HepG2 (cell line): ENCODE measurements at regions not wholly inside any gene's neighbourhood (a gene's known extent, or its start where the extent isn't known, plus 50 kb on each side); places are given as distances from the start of the nearest gene placed in this dataset.

Experiments
- ATAC-seq: fragments of 200-7000 bp; cut with Tn5 transposase; 3 replicates; pipeline ENCODE4 v1.9.1; 2020; ENCODE audit warnings: mild to moderate bottlenecking, moderate library complexity
- BruUV-seq: library from RNA; stranded (reverse); fragments of 400-500 nt; replicated peaks from 2 replicates; lab custom pipeline; 2021; lab: Mats Ljungman, UMichigan
- CTCF ChIA-PET: fragments of 300-600 bp; formaldehyde crosslinking; extraction: SDS; loops from one replicate; lab custom pipeline; 2021; ENCODE audit warnings: low total read pairs, inconsistent platforms, low intra/inter-chr PET ratio; lab: Yijun Ruan, JAX
- POLR2A ChIA-PET: fragments of 350-600 bp; sonication (Branson Sonifier 250); formaldehyde crosslinking; loops from one replicate; lab custom pipeline; 2020; ENCODE audit warnings: antibody characterized with exemption, inconsistent platforms; lab: Yijun Ruan, JAX
- DNase-seq: peaks from one replicate; pipeline ENCODE4 v3.0.0-alpha.2; 2015; ENCODE audit warnings: low spot score
- FAIRE-seq: peaks from 3 replicates; lab custom pipeline; 2011; peaks lifted over from hg19 to GRCh38; lab: Jason Lieb, UNC
- H2AFZ ChIP-seq: one replicate; pipeline ENCODE4 v1.6.1; 2011; ENCODE audit warnings: low read length, inconsistent platforms
- H3K27ac ChIP-seq: fragments of 300-600 bp; 3 replicates; pipeline ENCODE4 v1.8.0; 2011; ENCODE audit warnings: mixed run types, mild to moderate bottlenecking, mixed read lengths, low read length, inconsistent platforms; ENCODE audit not compliant: insufficient read depth; ENCODE audit errors: extremely low read length
- H3K27me3 ChIP-seq, 2 experiments: fragments of 200-600 bp in 1 of 2; 2 replicates in 1 of 2; 3 replicates in 1 of 2; pipeline versions ENCODE4 v1.6.0 to v1.8.0; 2011; ENCODE audit warnings: low read length in 2 of 2, mild to moderate bottlenecking in 2 of 2, moderate library complexity in 2 of 2, inconsistent platforms in 1 of 2; ENCODE audit not compliant: insufficient read depth in 2 of 2, control insufficient read depth in 1 of 2
- H3K36me3 ChIP-seq, 2 experiments: fragments of 200-600 bp in 1 of 2; replicated peaks in 1 of 2; 2 replicates in 1 of 2; 3 replicates in 1 of 2; pipeline versions ENCODE4 v1.5.1 to v1.8.0; 2011; ENCODE audit warnings: low read length in 2 of 2, inconsistent platforms in 1 of 2; ENCODE audit not compliant: insufficient read depth in 2 of 2, control insufficient read depth in 1 of 2
- H3K4me1 ChIP-seq: 2 replicates; pipeline ENCODE4 v1.5.1; 2012; ENCODE audit warnings: low read length, inconsistent platforms; ENCODE audit not compliant: insufficient read depth
- H3K4me2 ChIP-seq: 2 replicates; pipeline ENCODE4 v1.6.0; 2011; ENCODE audit warnings: low read depth, low read length, inconsistent platforms
- H3K4me3 ChIP-seq, 3 experiments: fragments of 200-600 bp in 1 of 3; sonication (generic), shearing (Covaris generic) in 1 of 3; replicated peaks in 1 of 3; 2 replicates each; pipeline ENCODE4 v1.5.1; 2011 to 2016; ENCODE audit warnings: low read length in 3 of 3, inconsistent platforms in 2 of 3, low read depth in 2 of 3, mild to moderate bottlenecking in 2 of 3, control low read depth in 1 of 3, mixed read lengths in 1 of 3; ENCODE audit not compliant: insufficient read depth in 1 of 3
- H3K79me2 ChIP-seq: one replicate; pipeline ENCODE4 v1.6.1; 2011; ENCODE audit warnings: low read length, inconsistent platforms; ENCODE audit not compliant: insufficient read depth
- H3K9ac ChIP-seq: 2 replicates; pipeline ENCODE4 v1.6.0; 2011; ENCODE audit warnings: mild to moderate bottlenecking, low read depth, low read length, inconsistent platforms; ENCODE audit not compliant: insufficient read depth
- H3K9me3 ChIP-seq: 2 replicates; pipeline ENCODE4 v1.5.1; 2012; ENCODE audit warnings: mild to moderate bottlenecking, low read length
- H4K20me1 ChIP-seq: 2 replicates; pipeline ENCODE4 v1.6.0; 2011; ENCODE audit warnings: inconsistent platforms, mild to moderate bottlenecking, low read length, moderate library complexity; ENCODE audit not compliant: insufficient read depth
- CHD4 ChIP-seq: fragments of 200-600 bp; sonication (generic); IDR thresholded peaks from 2 replicates; pipeline ENCODE4 v1.7.0; 2017; ENCODE audit warnings: mild to moderate bottlenecking, low read length, borderline replicate concordance
- GMEB2 ChIP-seq: IDR thresholded peaks from 2 replicates; pipeline ENCODE4 v1.6.1; 2016; ENCODE audit warnings: missing biosample characterization, missing genetic modification reagents, low read depth
- PTBP1 ChIP-seq: fragments of 200-400 bp; formaldehyde crosslinking; IDR thresholded peaks from 2 replicates; pipeline ENCODE4 v1.6.1; 2018; ENCODE audit warnings: low read length, low read depth; ENCODE audit not compliant: poor library complexity, severe bottlenecking
- RERE ChIP-seq: IDR thresholded peaks from 2 replicates; pipeline ENCODE4 v1.6.1; 2016; ENCODE audit warnings: low read depth, missing genetic modification reagents, missing compliant biosample characterization
- SUZ12 ChIP-seq: fragments of 150-350 bp; IDR thresholded peaks from 2 replicates; pipeline ENCODE4 v1.6.1; 2014; ENCODE audit warnings: low read depth, low read length
- TRAFD1 ChIP-seq: sonication (generic); formaldehyde crosslinking; IDR thresholded peaks from 2 replicates; pipeline ENCODE4 v1.5.1; 2020; ENCODE audit warnings: missing genetic modification reagents, mild to moderate bottlenecking, borderline replicate concordance
- ZBTB33 ChIP-seq: sonication (generic); formaldehyde crosslinking; IDR thresholded peaks from 2 replicates; pipeline ENCODE4 v1.4.0; 2020; ENCODE audit warnings: missing genetic modification reagents
- ZGPAT ChIP-seq: IDR thresholded peaks from 2 replicates; pipeline ENCODE4 v1.6.1; 2016; ENCODE audit warnings: mild to moderate bottlenecking
- ZNF441 ChIP-seq: sonication (generic); formaldehyde crosslinking; IDR thresholded peaks from 2 replicates; pipeline ENCODE4 v1.7.0; 2021; ENCODE audit warnings: missing genetic modification reagents, borderline replicate concordance
- ZSCAN9 ChIP-seq: IDR thresholded peaks from 2 replicates; pipeline ENCODE4 v1.6.1; 2016; ENCODE audit warnings: borderline replicate concordance
- WGBS: methylation state at CpG from one replicate; pipeline ENCODE4 v1.1.6; 2017; ENCODE audit warnings: low lambda C conversion rate; 5-methylcytosine and 5-hydroxymethylcytosine counted together
- in situ Hi-C: cut with HindIII; loops from 2 replicates; pipeline ENCODE4 v1.10.0; 2017; ENCODE audit warnings: low pct_unique_long_range_greater_than_20kb; ENCODE audit not compliant: extremely low pct_ligation_motif_present
- intact Hi-C: fragments of 100-400 bp; cut with micrococcal nuclease; formaldehyde crosslinking; loops from one replicate; pipeline ENCODE4 v1.10.0; 2022; ENCODE audit not compliant: unreplicated experiment

GRCh38 chr5:1950096-1950707 lies 67.5 kb upstream of the IRX4 start (continued):
- TF ChIP-seq TRAFD1 (CRISPR knock-in tag) = no peak
- no peak for TF ChIP-seq RERE (CRISPR knock-in tag)

GRCh38 chr5:1949253-1949652 lies 66.5 kb upstream of the IRX4 start:
- ATAC-seq (no peak), DNase-seq (no peak), FAIRE-seq (no peak)
- Histone ChIP-seq H3K4me1 (no peaks in the 10 kb centered on the region), H2AFZ (no peak overlapping the region), H3K9ac (no peak overlapping the region), H4K20me1 (no peaks in the 10 kb centered on the region), H3K36me3 (no peaks in the 10 kb centered on the region), H3K9me3 (no peaks in the 10 kb centered on the region), H3K4me2 (no peak overlapping the region), H3K4me3 (no peak overlapping the region), H3K27ac (no peak overlapping the region), H3K27me3 (peaks cover 6 to 76% of the 10 kb centered on the region in 2 experiments), H3K79me2 (no peaks in the 10 kb centered on the region)
- ChIA-PET POLR2A (no interaction called here), CTCF (no interaction called here)
- WGBS = 37% methylated on average over 17 of the region's 18 CpGs
- in situ Hi-C loops (no loop called here), intact Hi-C loops (no loop called here)
- BruUV-seq = no TSS peak
- TF ChIP-seq GMEB2 (CRISPR knock-in tag) (no peak), ZBTB33 (CRISPR knock-in tag) (no peak), SUZ12 (no peak), ZSCAN9 (CRISPR knock-in tag) (no peak), ZGPAT (CRISPR knock-in tag) (no peak), PTBP1 (no peak), CHD4 (no peak), ZNF441 (CRISPR knock-in tag) (no peak)
